HG02610 (cell line): ENCODE measurements at regions not wholly inside any gene's neighbourhood (a gene's known extent, or its start where the extent isn't known, plus 50 kb on each side); places are given as distances from the start of the nearest gene placed in this dataset.

Source experiments
- ATAC-seq: cut with Tn5 transposase; IDR thresholded peaks from one replicate; pipeline ENCODE4 v1.9.1; 2021; ENCODE audit warnings: mild to moderate bottlenecking, moderate library complexity; ENCODE audit not compliant: unreplicated experiment

DNA sequence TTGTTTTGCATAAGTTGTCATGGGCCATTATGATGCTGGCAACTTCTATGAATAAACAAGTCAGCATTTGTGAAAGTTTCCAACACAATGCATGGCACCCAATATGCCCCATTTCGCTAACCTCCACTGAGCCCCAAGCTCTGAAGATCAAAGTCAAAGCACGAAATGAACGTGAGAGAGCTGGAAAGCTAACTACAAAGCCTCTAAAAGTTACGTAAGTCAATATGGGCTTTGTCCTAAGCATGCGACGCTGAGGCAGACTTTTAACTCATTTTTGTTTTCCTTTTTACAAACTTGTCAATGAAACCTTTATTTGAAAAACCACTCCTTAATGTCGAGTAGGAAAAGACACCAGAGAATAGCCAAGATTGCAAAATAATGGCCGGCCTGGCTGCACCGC is 131.6 kb upstream of the NUDT7 start:
- ATAC-seq: no peak

DNA sequence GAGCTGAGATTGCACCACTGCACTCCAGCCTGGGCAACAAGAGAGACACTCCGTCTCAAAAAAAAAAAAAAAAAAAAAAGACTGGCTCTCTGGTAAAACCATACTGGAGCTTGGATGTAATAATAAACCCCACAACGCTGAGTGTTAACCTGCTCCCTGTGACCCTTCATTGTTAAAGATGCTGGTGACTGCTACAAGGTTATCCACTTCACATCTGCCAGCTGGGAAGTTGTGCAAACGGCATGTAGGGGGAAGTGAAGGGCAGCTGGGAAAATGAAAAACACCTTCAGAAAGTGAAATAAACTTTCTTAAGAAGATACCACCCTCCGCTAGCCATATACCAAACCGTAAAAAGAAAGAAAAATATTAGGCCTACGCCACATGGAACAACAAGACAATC is 131.0 kb upstream of the NUDT7 start:
- ATAC-seq: no peak

DNA sequence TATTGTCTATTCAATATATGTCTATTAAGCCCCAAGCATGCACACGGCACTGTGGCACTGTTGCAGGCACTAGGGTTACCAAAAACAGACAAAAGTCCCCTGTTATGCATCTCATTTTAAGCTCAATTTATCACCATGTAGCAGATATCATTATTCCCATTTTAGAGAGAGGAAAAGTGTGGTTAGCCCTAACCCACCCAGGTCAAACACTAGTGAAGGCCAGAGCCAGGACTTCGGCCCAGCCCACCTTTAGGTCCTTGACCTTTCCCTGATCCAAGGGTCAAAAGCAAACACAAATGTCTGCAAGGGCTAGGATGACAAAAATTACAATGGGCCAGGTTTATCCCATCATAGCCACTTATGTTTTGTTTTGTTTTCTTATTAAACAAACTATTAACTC is 130.3 kb upstream of the NUDT7 start:
- ATAC-seq: no peak

DNA sequence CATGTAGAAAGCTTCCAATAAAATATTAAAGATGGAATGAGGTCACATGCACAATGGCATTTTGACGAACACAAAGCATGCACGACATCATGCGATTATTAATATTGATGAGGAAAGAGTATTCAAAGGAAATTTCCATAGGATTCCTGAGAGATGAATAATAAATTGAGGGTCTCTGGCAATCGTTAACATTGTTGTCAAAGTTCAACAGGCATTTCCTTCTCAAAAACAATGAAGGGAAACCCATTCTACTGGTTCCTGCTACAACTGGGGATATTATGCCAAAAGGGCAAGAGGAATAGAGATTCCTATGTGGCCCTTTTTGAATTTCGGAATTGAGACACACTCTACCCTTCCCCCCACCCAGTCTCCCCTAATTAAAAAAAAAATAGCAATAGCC is 128.3 kb upstream of the NUDT7 start:
- ATAC-seq: no peak

DNA sequence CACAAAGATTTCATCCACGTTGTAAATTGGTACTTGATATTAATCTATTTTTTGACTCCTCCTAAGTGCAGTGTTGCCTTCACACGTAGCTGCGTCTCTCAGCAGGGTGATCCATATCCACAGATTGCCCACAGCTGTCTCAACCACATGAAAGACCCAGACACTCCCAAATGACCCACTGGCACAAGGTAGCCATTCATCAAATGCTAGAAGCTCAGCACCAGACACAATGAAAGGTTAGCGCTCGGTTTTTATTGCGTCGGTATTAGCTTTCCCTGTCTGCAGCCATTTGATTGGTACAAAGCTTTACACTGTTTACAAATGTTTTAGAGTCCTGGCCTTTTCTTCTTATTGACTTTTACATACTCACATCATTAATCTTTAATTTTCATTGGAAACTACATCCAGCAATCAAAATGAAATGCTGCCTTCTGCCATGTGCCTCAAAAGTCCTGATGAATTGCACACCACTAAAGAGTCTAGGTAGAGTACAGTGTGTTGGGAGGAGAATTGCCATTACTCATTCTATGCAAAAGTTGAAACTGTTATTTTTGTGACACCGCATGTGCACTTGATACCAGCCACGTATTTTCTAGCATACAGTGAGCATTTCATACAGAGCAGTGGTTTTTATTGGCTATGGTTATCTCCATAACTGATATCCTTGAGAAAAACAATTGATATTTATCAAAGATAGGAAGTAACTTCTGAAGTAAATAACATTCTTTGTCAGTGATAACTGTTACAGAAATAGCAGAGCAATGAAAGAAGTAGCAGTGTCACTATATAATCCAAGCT is 127.3 kb upstream of the NUDT7 start:
- no peak for ATAC-seq

DNA sequence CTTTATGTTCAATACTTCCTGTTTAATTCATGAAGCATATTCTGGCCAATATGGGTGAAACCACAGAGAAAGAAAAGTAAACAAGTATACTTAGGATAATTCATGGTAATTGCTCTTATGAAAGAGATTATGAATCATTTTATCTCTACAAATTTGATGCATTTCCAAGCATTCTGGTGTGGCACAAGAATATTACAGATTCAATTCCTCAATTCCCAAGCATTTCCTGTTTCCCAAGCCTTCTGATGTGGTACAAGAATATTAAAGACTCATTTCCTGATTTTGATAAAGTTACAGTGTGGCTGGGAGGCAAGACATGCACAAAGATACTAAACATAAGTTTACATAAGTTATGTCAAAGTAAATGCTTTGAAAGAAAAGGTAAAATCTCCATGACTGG is 126.1 kb upstream of the NUDT7 start:
- ATAC-seq: no peak

DNA sequence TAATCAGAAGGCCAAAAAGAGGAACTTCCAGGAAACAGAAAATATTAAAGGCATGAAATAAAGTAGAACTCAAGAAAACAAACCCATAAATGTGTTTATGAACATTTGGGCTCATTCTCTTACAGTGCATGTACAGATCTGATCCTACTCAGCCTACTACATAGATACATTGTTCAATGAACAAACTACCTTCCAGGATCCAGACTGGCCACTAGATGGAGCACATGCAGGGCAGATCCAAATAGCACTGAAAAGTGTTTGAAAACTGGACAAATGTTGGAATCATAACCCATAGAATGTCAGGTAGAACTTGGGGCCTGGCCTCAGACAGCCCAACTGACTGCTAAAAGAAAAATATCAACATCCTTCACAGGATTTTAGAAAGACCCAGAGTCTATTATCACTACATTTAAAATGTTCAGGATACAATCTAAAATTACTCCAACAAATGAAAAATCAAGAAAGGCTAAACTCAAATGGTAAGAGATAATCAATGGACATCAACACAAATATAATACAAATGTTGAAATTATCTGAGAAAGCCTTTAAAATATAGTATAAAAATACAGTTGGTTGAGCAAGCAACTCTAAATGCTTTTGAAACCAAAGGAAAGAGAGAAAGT is 122.4 kb upstream of the NUDT7 start:
- ATAC-seq: no peak

DNA sequence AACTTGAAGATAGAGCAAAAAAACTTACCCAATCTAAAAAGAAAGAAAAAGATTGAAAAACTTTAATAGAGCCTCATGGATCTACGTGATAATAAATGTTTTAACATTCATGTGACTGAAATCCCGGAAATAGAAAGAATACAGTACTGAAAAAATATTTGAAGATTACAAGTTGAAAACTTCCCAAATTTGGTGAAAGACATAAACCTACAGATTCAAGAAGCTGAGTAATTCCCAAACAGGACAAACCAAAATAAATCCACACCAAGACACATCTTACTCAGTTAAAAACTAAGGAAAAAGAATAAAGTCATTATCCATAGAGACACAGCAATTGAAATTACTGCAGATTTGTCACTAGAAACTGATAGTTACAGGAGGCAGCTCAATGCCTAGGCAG is 121.8 kb upstream of the NUDT7 start:
- no peak for ATAC-seq

DNA sequence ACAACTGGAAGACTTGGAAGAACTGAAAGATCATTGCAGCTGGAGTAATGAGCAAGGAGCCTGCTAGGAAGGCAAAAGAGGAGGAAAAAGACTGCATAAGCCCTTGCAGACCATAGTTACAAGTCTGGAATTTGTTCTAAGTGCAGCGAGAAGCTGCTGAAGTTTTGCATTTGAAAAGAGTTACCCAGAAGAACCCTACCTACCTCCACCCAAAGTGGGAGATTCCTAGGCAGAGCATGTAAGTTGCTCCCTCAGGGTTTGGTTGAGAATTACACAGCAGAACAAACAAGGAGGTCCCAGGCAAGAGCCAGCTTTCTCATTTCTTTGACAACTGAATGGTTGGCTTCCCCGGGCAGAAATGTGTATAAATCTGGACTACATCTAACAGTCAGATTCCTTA is 118.7 kb upstream of the NUDT7 start:
- no peak for ATAC-seq

DNA sequence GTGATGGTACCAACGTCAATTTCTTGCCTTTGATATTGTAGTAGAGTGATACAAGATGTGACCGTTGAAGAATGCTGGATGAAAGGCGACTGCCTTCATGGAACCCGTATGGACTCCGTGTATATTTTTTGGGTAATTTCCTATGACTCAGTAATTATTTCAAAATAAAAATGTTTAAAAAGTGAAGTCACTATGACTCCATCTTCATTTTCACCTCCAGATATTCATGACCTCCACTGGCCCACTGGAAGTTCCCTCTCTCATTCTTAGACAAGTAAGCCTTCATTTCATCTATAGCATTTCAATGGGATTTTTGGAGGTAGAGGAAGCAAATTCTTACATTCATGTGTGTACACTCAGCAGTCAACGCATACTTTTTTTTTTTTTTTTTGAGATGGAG is 111.8 kb upstream of the NUDT7 start:
- ATAC-seq: no peak

DNA sequence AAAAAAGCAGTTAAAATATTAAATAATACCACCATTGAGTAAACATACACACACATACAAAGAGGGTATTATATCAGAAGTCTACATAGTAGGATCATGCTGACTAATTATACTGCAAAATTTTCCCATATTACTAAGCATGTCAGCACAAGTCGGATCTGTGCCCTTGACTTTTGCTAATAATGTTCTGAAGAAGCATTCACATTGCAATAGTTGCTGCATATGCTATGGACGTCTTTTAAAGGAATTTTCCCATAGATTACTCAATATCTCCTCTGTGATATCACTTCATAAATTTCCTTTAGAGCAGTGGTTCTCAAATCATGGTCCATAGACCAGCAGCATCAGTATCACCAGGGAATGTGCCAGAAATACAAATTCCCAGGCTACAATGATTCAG is 110.9 kb upstream of the NUDT7 start:
- no peak for ATAC-seq

DNA sequence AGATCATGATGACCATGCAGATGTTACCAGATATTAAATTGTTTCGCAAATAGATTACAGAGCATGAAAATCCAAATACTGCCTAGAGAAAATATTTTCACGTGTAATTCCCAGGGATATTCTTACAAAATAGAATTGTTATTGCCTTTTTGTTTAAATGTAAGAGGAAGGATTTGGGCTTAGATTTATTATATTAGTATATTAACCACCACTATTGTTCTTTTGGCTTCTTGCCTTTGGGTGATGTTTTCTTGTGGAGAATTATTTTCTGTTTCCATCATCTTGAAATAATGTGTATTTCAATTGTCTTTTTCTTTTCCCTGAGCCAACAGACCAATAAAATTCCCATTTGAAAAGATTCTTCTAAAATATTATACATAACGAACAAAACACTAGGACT is 109.7 kb upstream of the NUDT7 start:
- ATAC-seq: no peak

DNA sequence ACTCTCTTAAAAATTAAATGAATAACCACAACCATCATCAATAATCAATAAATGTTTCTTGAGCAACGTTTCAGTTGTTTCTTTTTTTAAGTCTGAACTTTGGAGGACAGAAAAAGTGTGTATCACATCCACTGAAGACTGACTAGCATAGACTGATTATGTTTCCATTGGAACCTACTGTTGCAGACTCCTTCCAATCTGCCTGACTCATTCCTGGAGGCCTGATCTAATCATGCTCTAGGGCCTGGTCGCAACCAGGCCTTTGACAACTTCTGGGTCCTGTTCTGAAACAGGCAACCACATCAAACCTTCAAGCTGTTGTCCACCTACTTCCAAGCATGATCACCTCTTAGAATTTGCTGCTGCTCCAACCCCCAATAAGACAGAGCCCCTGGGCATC is 109.2 kb upstream of the NUDT7 start:
- no peak for ATAC-seq

DNA sequence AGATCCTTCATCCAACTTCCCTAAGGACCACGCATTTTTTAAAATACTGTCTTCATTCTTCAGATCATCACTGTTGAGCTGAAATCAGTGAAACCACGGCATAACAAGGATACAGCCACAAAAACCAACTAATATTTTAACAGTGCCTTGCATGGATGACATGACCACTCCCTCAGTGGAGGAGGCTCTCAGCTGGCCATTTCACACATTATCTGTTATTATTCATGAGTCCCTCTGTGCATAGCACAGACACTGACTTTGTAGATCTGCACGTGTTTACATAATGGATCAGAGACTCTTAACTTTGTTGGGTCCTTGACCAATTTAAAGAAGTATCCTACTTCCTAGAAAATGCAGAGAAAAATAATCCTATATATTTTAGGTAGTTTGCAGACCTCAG is 104.8 kb upstream of the NUDT7 start:
- ATAC-seq: no peak

DNA sequence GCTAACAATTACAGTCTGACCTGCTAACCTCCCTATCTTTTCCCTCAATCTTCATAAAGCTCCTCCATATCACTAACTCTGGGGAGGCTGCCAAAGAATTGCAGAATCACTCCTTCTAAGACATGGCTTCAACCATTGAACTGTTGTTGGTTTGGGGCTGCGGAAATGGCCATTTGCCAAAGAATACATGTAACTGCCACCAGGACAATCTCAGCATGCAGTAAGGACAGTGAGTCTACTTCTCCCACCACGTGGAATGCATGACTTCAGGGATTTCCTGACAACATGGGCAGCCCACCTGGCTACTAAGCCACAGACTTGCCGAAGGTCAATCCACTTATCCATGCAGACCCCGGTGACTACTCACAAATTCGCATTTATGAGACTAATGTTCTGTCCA is 104.3 kb upstream of the NUDT7 start:
- ATAC-seq: no peak

DNA sequence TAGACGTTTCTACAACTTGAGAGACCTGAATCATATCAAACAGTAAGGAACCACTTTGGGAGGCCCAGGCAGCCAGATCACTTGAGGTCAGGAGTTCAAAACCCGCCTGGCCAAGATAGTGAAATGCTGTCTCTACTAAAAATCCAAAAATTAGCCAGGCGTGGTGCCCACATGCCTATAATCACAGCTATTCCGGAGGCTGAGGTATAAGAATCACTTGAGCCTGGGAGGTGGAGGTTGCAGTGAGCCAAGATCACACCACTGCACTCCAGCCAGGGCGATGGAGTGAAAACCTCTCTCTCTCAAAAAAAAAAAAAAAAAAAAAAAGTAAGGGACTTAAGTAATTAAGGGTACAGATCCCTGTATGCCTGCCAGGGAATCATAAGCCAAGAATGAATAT is 103.4 kb upstream of the NUDT7 start:
- ATAC-seq: no peak

DNA sequence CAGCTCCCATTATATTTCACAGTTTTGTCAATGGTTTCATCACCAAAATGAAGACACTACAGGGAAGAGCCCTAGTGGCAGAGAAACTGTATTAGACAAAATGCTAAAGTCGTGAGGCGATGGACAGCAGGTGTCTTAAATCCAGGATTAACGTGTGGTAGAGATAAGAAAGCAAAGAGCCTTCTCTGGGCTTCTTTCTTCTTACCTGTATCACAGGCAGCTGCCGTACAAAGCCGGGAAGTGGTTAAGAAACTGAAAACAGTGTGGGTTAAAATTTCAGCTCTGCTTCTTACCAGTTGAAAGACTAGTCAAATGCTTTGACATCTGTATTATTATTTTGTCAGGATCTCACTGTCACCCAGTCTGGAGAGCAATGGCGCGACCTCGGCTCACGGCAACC is 98.2 kb upstream of the NUDT7 start:
- ATAC-seq: no peak

DNA sequence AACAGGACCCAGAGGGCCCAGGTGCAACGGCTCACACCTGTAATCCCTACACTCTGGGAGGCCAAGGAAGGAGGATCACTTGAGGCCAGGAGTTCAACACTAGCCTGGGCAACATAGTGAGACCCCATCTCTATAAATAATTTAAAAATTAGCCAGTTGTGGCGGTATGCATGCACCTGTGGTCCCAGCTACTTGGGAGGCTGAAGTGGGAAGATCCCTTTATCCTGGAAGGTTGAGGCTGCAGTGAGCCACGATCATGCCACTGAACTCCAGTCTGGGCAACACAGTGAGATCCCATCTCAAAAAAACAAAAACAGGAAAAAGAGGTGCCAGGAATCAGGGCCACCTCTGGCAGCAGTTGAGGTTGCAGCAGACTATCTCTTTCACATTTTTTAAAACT is 85.7 kb upstream of the NUDT7 start:
- no peak for ATAC-seq

DNA sequence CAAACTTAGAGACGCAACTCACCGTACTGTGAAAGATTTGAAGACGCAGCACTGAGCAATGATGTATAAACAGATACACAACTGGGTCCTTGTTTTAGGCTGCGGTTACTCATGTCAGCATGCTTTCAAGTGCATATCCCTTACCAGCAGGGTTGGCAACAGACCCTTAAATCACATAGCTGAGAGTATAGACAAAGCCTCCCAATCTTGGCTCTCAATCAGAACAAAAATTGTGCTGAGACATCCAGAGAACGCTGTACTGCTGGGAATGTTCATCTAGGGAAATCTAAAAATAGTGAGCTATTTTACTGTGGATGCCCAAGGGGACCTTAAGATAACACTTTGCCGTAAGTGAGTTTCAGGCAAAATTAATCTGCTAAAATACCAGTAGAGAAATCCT is 84.4 kb upstream of the NUDT7 start:
- no peak for ATAC-seq

DNA sequence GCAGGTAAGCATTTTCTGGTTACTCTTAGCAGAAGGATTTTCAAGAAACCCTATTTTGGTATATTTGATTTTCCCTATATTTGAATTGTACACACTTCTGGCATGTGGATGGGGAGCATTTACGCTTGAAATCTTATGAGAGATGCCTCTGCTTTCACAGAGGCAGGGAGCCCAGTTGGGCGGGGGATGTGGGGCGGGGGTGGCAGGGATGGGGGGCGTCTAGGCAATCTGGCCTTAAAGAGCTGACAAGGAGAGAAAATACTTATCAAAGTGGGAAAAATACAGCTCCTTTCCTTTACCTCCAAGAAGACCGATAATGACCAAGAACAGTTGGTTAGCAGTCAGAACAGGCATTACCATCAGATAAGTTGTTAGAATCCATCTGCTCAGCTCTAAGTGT is 79.1 kb upstream of the NUDT7 start:
- no peak for ATAC-seq

DNA sequence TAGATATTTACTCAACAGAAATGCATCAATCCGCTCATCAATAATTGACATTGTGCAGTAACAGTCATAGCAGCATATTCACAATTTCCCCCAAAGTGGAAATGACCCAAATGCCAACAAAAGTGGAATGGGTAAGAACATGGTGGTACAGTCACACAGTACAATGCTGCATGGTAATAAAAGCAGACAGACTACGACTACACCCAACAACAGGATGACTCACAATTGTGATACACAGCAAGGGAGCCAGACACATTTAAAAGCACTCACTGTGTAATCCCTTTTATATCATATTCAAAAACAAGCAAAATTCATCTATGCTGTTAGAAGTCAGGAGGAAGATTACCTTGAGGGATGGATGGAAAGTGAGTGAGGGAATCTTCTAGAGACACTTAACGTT is 76.5 kb upstream of the NUDT7 start:
- ATAC-seq: no peak

DNA sequence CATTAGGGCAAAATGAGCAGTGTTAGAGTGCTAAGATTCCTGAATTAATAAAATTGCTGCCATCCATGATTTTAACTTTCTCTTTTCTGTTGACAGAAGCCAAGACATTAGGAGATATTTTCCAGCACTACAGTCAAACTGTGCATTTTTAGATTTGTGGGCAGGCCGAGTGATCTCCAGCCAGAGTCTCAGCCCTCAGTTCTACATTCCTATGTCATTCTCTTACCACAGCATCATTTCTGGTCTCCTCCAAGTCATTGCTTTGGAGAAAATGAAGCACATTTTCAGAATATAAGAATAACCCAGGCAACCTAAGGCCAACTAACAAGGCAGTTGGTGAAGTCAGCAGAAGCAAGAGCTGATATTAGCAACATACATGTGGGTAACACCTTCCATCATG is 74.6 kb upstream of the NUDT7 start:
- no peak for ATAC-seq

DNA sequence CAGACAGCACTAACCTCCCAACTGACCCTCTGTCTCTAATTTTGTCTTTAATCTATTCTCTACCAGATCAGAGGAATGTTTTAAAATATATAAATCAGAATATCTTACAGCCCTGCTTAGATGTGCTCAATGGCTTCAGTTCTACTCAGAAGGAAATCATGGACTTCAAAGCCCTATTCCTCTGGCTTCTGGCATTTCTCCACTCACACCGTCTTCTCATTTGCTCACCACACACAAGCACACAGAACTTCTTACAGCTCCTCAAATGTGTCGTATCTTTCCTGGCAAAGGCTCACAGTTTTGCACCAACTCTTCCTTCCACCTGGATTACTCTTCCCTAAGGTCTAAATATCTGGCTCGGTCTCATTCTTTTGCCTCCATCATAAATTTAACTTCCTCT is 71.6 kb upstream of the NUDT7 start:
- no peak for ATAC-seq
